ENCODE measurements at regions not wholly inside any gene's neighbourhood (a gene's known extent, or its start where the extent isn't known, plus 50 kb on each side); places are given as distances from the start of the nearest gene placed in this dataset.

- Histone ChIP-seq H3K27ac (no peak overlapping the region), H3K9me3 (no peaks in the 10 kb centered on the region), H3K27me3 (replicated peaks; ENCODE audit: insufficient read depth) (no peaks in the 10 kb centered on the region), H3K36me3 (no peaks in the 10 kb centered on the region), H3K4me3 (no peak overlapping the region), H3K4me1 (replicated peaks) (no peaks in the 10 kb centered on the region)
- intact Hi-C loops (cut with DNase I), result no loop called here
- no peak for DNase-seq (ENCODE audit: low spot score)
- TF ChIP-seq POLR2AphosphoS5 (IDR thresholded peaks at IDR 0.05) (no peak), POLR2A (IDR thresholded peaks at IDR 0.05) (no peak), CTCF (IDR thresholded peaks at IDR 0.05) (no peak)
- 75% methylated on average over 3 of the region's 3 CpGs for WGBS
Observed at GRCh38 chr18:8899000-8899399, 193.6 kb downstream of the MTCL1 start.

GRCh38 chr18:8900552-8900951, 195.2 kb downstream of the MTCL1 start:
- no peak overlapping the region for H3K27ac ChIP-seq
- no peaks in the 10 kb centered on the region for H3K27me3 ChIP-seq (replicated peaks; ENCODE audit: insufficient read depth)
- TF ChIP-seq POLR2AphosphoS5 (IDR thresholded peaks at IDR 0.05) (no peak), CTCF (IDR thresholded peaks at IDR 0.05) (no peak), POLR2A (IDR thresholded peaks at IDR 0.05) (no peak)
- H3K9me3 ChIP-seq, result no peaks in the 10 kb centered on the region
- no peaks in the 10 kb centered on the region for H3K36me3 ChIP-seq
- no peak overlapping the region for H3K4me3 ChIP-seq
- no peak for DNase-seq (ENCODE audit: low spot score)
- intact Hi-C loops (cut with DNase I), result no loop called here
- H3K4me1 ChIP-seq (replicated peaks), result no peaks in the 10 kb centered on the region
- WGBS, result 96% methylated on average over 2 of the region's 2 CpGs

GRCh38 chr18:8901019-8901418, 195.7 kb downstream of the MTCL1 start:
- Histone ChIP-seq H3K9me3 (no peaks in the 10 kb centered on the region), H3K36me3 (no peaks in the 10 kb centered on the region), H3K27me3 (replicated peaks; ENCODE audit: insufficient read depth) (no peaks in the 10 kb centered on the region), H3K4me1 (replicated peaks) (no peaks in the 10 kb centered on the region), H3K27ac (no peak overlapping the region), H3K4me3 (no peak overlapping the region)
- 93% methylated on average over 2 of the region's 2 CpGs for WGBS
- intact Hi-C loops (cut with DNase I), result no loop called here
- TF ChIP-seq POLR2AphosphoS5 (IDR thresholded peaks at IDR 0.05) (no peak), CTCF (IDR thresholded peaks at IDR 0.05) (no peak), POLR2A (IDR thresholded peaks at IDR 0.05) (no peak)
- no peak for DNase-seq (ENCODE audit: low spot score)

DNA sequence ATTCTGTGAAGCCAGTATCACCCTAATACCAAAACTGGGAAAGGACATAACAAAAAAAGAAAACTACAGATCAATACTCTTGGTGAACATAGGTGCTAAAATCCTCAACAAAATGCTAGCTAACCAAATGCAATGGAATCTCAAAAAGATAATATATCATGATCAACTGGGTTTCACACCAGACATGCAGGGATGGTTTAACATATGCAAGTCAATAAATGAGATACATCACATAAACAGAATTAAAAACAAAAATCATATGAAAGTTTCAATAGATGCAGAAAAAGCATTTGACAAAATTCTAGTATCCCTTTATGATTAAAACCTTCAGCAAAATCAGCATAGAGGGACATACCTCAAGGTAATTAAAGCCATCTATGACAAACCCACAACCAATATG, 198.2 kb upstream of the NDUFV2 start:
- intact Hi-C loops (cut with DNase I), result no loop called here
- Histone ChIP-seq H3K27ac (no peak overlapping the region), H3K27me3 (replicated peaks; ENCODE audit: insufficient read depth) (no peaks in the 10 kb centered on the region), H3K9me3 (no peaks in the 10 kb centered on the region), H3K4me1 (replicated peaks) (no peaks in the 10 kb centered on the region), H3K36me3 (no peaks in the 10 kb centered on the region), H3K4me3 (no peak overlapping the region)
- no peak for DNase-seq (ENCODE audit: low spot score)
- no peak for TF ChIP-seq POLR2AphosphoS5 (IDR thresholded peaks at IDR 0.05)
- no peak for TF ChIP-seq POLR2A (IDR thresholded peaks at IDR 0.05)
- TF ChIP-seq CTCF (IDR thresholded peaks at IDR 0.05), result no peak

DNA sequence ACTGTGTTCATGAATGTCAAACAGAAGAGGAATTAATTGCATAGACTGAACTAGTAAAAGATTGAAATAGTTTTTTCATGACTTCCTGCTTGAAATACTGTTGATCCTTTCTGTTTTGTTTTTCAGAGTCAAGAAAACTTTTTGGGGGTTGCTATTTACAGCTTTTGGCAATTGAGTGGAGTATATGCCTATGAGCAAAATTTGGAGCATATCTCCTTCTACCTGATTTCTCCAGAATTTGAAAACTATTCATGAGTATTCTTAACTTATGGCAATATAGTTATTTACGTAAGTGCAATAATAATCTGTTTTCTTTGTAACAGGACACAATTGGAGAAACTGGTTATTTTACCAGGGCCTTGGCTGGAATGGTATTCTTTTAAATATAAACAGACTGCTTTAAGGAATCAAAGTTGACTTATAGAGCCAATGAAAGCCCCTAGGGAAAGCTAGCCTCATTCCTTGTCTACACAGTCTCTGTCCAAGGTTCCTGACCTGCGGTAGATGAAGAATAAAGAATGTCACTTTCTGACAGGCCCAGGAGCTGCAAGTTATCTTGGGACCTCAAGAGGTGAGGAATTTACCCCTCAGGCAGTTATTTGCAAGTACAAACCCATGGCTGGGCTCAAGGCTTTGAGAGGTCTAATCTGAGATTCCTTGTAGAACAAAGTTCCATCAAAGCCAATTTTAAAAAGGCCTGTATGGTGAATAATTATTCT, 193.5 kb upstream of the NDUFV2 start:
- no peak for DNase-seq (ENCODE audit: low spot score)
- H3K9me3 ChIP-seq, result no peaks in the 10 kb centered on the region
- 64% methylated on average over 2 of the region's 2 CpGs for WGBS

More for the DNA sequence above, 193.5 kb upstream of the NDUFV2 start:
- H3K27me3 ChIP-seq (replicated peaks; ENCODE audit: insufficient read depth), result no peaks in the 10 kb centered on the region
- H3K36me3 ChIP-seq, result no peaks in the 10 kb centered on the region
- no peaks in the 10 kb centered on the region for H3K4me1 ChIP-seq (replicated peaks)
- intact Hi-C loops (cut with DNase I), result no loop called here
- no peak overlapping the region for H3K4me3 ChIP-seq
- H3K27ac ChIP-seq, result no peak overlapping the region
- TF ChIP-seq POLR2AphosphoS5 (IDR thresholded peaks at IDR 0.05), result no peak
- no peak for TF ChIP-seq POLR2A (IDR thresholded peaks at IDR 0.05)
- no peak for TF ChIP-seq CTCF (IDR thresholded peaks at IDR 0.05)

All from prostate gland (tissue), 2 donors.